Dermis blood vessel endothelial cell (primary cell): ENCODE measurements at regions not wholly inside any gene's neighbourhood (a gene's known extent, or its start where the extent isn't known, plus 50 kb on each side); places are given as distances from the start of the nearest gene placed in this dataset.
"Not testable (repeated sequence)": the region's sequence is repeated elsewhere in the genome, so short reads cannot be mapped to it uniquely, and the experiment has no call there.

Experiments used
- DNase-seq: peaks from one replicate; pipeline ENCODE4 v3.0.0; 2010

- DNase-seq = no peak
Observed at GRCh38 chr6:170146640-170147039, 144.2 kb downstream of the DLL1 start.

DNA sequence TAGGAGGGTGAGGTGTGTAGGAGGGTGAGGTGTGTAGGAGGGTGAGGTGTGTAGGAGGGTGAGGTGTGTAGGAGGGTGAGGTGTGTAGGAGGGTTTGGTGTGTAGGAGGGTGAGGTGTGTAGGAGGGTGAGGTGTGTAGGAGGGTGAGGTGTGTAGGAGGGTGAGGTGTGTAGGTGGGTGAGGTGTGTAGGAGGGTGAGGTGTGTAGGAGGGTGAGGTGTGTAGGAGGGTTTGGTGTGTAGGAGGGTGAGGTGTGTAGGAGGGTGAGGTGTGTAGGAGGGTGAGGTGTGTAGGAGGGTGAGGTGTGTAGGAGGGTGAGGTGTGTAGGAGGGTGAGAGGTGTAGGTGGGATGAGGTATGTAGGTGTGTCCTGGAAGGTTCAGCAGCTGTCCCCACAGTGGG lies 144.7 kb downstream of the DLL1 start:
- DNase-seq = not testable (repeated sequence)

- not testable (repeated sequence) for DNase-seq
Observed at GRCh38 chr6:170145716-170146115, 145.2 kb downstream of the DLL1 start.

DNA sequence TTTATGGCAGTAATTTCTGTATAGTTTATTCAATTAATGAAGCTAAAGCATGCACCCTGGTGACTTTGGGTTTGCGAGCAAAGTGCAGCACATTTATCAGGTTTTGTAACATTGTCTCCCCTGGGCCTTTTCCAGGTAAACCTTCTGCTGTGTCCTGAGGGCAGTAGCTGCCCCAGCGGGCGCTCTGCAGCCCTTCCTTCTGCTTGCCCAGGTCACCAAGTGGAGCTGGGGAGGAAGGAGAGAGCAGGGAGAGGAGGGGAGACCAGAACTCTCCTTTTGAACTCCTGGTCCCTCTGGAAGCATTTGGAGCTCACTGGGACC lies 145.6 kb downstream of the DLL1 start:
- DNase-seq = no peak

DNA sequence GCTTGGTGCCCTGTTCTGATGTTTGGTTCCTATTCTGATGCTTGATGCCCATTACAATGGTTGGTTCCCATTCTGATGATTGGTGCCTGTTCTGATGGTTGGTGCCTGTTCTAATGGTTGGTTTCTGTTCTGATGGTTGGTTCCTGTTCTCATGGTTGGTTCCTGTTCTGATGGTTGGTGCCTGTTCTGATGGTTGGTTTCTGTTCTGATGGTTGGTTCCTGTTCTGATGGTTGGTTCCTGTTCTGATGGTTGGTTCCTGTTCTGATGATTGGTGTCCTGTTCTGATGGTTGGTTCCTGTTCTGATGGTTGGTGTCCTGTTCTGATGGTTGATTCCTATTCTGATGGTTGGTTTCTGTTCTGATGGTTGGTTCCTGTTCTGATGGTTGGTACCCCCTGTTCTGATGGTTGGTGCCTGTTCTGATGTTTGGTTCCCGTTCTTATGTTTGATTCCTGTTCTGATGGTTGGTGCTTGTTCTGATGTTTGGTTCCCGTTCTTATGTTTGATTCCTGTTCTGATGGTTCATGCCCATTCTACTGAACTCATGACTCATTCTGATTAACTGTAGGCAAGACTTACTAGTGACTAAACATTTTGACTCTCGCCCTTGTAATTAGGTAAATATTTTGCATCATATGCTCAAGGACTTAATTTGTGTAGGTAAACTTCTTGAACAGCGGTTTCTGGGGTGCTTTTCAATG lies 146.2 kb downstream of the DLL1 start:
- DNase-seq = no peak

GRCh38 chr6:170143401-170144150 lies 147.3 kb downstream of the DLL1 start:
- no peak for DNase-seq

- DNase-seq = no peak
Observed at GRCh38 chr6:170142559-170142958, 148.3 kb downstream of the DLL1 start.

DNA sequence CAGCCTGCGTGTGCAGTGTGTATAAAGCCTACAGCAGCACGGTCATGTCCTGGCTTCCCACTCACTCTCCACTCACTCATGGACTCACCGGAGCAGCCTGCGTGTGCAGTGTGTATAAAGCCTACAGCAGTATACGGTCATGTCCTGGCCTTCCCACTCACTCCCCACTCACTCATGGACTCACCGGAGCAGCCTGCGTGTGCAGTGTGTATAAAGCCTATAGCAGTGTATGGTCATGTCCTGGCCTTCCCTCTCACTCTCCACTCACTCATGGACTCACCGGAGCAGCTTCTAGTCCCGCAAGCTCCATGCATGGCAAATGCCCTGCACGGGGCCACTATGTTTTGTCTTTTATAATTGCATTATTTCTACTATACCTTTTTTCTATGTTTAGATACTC lies 149.8 kb downstream of the DLL1 start:
- DNase-seq = not testable (repeated sequence)

DNA sequence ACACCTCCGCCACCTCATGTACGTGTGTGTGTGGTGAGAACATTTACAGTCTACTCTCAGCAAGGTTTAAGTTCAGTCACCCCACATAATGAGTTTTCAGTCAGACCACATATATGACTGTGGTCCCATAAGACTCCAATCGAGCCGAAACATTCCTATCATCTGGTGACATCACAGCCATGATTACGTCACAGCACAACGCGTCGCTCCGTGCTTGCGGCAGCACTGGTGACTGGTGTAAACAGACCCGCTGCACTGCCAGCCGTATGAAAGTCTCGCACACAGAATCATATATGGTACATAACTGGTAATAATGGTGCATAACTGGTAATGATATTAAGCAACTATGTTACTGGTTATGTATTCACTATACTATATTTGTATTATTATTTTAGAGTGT lies 150.7 kb downstream of the DLL1 start:
- no peak for DNase-seq

GRCh38 chr6:170139531-170139930 lies 151.3 kb downstream of the DLL1 start:
- DNase-seq = no peak

DNA sequence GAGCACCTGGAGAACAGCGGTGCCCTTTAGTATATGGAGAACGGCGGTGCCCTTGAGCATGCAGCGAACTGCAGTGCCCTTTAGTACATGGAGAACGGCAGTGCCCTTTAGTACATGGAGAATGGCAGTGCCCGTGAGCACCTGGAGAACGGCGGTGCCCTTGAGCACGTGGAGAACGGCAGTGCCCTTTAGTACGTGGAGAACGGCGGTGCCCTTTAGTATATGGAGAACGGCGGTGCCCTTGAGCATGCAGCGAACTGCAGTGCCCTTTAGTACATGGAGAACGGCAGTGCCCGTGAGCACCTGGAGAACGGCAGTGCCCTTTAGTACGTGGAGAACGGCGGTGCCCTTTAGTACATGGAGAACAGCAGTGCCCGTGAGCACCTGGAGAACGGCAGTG lies 151.8 kb downstream of the DLL1 start:
- not testable (repeated sequence) for DNase-seq

DNA sequence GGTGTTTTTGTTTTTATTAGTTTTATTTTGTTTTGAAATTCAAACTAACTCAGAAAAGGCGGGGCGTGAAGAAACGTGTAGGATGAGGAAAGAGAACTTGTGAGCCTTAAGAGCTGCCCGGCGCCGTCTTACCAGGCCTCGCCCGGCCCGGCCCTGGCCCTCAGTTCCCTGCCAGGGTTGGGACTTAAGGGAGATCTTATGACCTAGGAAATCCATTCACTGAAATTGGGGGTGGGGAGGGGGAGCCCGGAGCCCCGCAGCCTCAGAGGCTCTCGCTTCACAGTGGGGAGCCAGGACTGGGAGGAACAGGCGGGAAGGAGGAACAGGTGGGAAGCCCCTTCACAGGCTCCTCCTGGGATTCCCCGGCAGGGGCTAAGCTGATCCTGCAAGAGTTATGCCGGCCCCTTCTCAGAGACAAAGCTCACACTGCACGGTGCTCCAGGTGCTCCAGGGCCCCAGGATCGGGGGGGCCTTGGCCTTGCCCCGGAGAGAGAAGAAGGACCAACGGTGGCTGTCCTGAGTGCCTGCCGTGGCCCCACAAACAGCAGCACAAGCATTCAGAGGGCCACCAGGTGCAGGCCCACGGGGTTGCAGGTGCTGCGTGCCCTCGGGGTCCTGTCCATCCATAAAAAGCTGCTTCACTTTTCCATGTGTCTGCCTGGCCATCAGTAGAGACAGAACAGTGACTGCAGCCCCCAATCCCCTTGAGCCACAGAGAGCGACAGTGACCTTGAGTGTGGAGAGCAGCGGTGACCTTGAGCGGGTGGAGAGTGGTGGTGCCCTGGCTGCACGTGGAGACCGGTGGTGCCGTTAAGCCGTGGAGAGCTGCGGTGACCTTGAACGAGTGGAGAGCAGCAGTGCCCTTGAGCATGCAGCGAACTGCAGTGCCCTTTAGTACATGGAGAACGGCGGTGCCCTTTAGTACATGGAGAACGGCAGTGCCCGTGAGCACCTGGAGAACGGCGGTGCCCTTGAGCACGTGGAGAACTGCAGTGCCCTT lies 152.7 kb downstream of the DLL1 start:
- no peak for DNase-seq

- no peak for DNase-seq
Observed at GRCh38 chr6:170137176-170137891, 153.5 kb downstream of the DLL1 start.

DNA sequence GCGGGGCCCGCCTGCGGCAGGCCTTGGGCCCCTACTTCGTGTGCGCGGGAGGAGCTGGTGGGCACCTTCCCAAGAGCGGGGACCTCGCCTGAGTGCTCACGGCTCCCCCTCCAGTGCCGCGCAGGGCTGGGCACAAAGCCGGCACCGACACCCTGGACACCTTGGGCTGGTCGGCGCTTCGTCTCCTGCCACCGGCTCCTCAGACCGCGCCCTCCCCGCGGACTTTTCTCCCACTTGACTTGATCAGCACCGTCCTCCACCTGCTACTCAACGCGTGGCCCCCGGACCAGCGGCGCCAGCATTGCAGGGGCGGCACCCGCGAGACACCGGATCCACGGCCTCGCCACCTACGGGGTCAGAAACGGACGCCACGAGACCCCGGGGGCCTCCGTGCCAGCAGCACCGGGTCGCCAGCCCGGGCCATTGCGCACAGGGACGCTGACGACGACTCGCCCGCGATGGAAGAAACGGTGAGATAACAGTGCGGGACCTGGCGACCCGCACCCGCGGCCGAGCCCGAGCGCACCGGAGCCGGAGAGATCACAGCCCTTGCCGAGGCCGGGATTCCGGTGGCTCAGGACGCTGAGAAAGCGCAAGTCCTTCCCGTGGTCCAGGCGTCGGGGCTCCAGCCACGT lies 154.2 kb downstream of the DLL1 start:
- no peak for DNase-seq

- no peak for DNase-seq
Observed at GRCh38 chr6:170135821-170136471, 154.9 kb downstream of the DLL1 start.

- DNase-seq = no peak
Observed at GRCh38 chr6:170135461-170135820, 155.4 kb downstream of the DLL1 start.

DNA sequence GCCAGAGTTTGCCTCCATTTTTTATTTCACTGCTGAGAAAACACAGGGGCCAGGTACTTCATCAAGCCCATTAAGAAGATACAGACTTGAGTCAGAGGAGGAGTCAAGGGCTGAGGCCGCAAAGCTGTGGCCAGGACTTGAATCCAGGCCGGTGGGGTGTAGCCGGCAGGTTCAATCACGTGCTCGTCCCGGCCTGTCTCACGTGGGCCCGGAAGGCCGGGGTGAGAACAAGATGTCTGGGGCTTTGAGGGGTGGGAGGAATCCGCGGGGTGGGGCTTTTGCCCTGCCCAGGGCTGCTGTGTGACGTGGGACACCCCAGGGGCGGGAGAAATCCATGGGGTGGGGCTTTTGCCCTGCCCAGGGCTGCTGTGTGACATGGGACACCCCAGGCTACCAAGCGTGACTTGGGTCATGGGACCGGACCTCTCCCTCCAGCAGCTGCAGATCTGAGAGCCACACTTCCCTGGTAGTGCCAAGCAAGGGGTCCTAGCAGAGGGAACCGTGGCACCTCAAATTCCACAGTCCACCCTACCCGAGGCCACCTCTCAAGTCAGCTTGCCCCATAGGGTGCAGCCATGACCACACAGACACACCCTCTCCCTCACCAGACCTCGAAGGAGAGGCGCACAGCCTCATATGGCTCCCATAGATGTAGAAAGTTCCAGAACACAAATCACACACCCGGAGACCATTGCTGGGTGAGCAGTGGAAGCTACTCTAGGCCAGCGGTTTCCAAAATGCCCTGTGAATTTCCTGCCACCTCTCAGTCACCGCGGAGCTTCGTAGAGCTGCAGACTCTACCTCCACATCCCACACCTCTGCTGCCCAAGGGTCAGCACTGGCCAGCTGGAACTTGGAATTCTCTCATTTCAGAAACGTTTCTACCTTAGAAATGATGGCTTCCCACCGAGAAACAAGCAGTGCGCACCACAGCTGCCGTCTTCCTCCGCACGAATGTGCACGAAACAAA lies 156.1 kb downstream of the DLL1 start:
- DNase-seq = no peak

GRCh38 chr6:170134031-170134470 lies 156.8 kb downstream of the DLL1 start:
- no peak for DNase-seq

DNA sequence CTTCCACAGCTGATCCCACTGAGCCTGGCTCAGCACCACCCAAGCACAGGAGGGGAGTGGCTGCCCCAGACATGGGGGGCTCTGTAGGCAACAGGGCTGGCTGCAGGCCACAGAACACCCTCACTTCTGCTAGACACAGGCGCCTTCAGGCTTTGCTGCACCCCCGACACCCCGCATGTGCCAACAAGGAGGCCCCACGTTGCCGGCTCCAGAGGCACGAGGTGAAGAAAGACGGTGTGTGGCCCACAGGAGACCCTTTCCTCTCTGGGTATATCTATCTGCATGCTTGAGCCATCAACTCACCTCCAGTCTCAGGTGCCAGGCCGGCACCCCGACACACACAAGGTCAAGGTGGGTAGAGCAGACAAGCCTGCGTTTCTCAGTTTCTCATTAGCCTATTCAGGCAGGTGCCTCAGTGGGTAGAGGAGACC lies 158.3 kb downstream of the DLL1 start:
- DNase-seq = no peak

- no peak for DNase-seq
Observed at GRCh38 chr6:170132011-170132521, 158.8 kb downstream of the DLL1 start.
